GM23338 (cell line): ENCODE measurements at regions not wholly inside any gene's neighbourhood (a gene's known extent, or its start where the extent isn't known, plus 50 kb on each side); places are given as distances from the start of the nearest gene placed in this dataset.

Source experiments
- CREB1 ChIP-seq: fragments of 250-450 bp; sonication (Bioruptor Pico); IDR thresholded peaks from 2 replicates; pipeline ENCODE4 v1.5.0; 2020; ENCODE audit warnings: low read depth, mild to moderate bottlenecking, moderate library complexity
- EZH2 ChIP-seq: fragments of 200-600 bp; sonication (generic); IDR thresholded peaks from one replicate; pipeline ENCODE4 v1.8.0; 2017; ENCODE audit warnings: antibody characterized with exemption, mild to moderate bottlenecking, low read depth; ENCODE audit not compliant: unreplicated experiment
- EZH2phosphoT487 ChIP-seq: fragments of 200-600 bp; sonication (generic); IDR thresholded peaks from one replicate; pipeline ENCODE4 v1.8.1; 2018; ENCODE audit warnings: antibody characterized with exemption; ENCODE audit not compliant: unreplicated experiment
- JUNB ChIP-seq: IDR thresholded peaks from one replicate; pipeline ENCODE4 v1.6.1; 2016; ENCODE audit warnings: antibody characterized with exemption; ENCODE audit not compliant: unreplicated experiment
- POLR2AphosphoS5 ChIP-seq: IDR thresholded peaks from 2 replicates; pipeline ENCODE4 v1.6.1; 2016; ENCODE audit warnings: antibody characterized with exemption, low read depth
- STAT1 ChIP-seq: IDR thresholded peaks from one replicate; pipeline ENCODE4 v1.6.1; 2016; ENCODE audit warnings: antibody characterized with exemption; ENCODE audit not compliant: unreplicated experiment
- ZNF114 ChIP-seq: fragments of 250-450 bp; sonication (Bioruptor Pico); IDR thresholded peaks from 2 replicates; pipeline ENCODE4 v1.5.0; 2020; ENCODE audit warnings: mild to moderate bottlenecking, moderate library complexity
- TF ChIP-seq, protein P1 (sequence below), 2 experiments: fragments of 200-600 bp in 1 of 2; sonication (generic) in 1 of 2; conservative IDR thresholded peaks; 2 replicates each; pipeline versions ENCODE4 v1.5.1 to v1.6.1; 2016 to 2017; ENCODE audit warnings: antibody characterized with exemption in 2 of 2, low read depth in 2 of 2, mild to moderate bottlenecking in 2 of 2, moderate library complexity in 1 of 2
- TF ChIP-seq, protein P2 (sequence below): IDR thresholded peaks from 2 replicates; pipeline ENCODE4 v1.6.1; 2016; ENCODE audit warnings: antibody characterized with exemption
- TF ChIP-seq, protein P3 (sequence below): IDR thresholded peaks from one replicate; pipeline ENCODE4 v1.6.1; 2018; ENCODE audit warnings: antibody characterized with exemption; ENCODE audit not compliant: unreplicated experiment
- TF ChIP-seq, protein P4 (sequence below): fragments of 250-450 bp; sonication (Bioruptor Pico); IDR thresholded peaks from 2 replicates; pipeline ENCODE4 v1.5.0; 2020; ENCODE audit warnings: mild to moderate bottlenecking, moderate library complexity

DNA sequence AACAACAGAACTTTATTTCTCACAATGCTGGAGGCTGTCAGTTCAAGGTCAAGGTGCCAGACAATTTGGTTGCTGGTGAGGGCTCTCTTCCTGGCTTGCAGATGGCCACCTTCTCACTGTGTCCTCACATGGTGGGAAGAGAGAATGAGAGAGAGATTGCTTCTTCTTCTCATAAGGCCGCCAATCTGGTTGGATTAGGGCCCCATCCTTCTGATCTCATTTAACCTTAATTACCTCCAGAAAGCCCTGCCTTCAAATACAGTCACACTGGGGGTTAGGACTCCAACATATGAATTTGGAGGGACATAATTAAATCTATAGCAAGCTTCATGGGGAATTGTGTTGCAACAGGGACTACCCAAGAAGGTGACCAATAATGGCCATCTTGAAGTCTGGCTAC lies 110.2 kb downstream of the LHX2 start:
- TF ChIP-seq EZH2 (no peak), POLR2AphosphoS5 (no peak), EZH2phosphoT487 (no peak), CREB1 (CRISPR knock-in tag) (no peak), JUNB (no peak), ZNF114 (no peak), STAT1 (no peak)
- TF ChIP-seq, protein P1, sequence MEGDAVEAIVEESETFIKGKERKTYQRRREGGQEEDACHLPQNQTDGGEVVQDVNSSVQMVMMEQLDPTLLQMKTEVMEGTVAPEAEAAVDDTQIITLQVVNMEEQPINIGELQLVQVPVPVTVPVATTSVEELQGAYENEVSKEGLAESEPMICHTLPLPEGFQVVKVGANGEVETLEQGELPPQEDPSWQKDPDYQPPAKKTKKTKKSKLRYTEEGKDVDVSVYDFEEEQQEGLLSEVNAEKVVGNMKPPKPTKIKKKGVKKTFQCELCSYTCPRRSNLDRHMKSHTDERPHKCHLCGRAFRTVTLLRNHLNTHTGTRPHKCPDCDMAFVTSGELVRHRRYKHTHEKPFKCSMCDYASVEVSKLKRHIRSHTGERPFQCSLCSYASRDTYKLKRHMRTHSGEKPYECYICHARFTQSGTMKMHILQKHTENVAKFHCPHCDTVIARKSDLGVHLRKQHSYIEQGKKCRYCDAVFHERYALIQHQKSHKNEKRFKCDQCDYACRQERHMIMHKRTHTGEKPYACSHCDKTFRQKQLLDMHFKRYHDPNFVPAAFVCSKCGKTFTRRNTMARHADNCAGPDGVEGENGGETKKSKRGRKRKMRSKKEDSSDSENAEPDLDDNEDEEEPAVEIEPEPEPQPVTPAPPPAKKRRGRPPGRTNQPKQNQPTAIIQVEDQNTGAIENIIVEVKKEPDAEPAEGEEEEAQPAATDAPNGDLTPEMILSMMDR (conservative IDR thresholded peaks at IDR 0.05; ENCODE audit: low read depth in 2 of 2) = no peak
- TF ChIP-seq, protein P2, sequence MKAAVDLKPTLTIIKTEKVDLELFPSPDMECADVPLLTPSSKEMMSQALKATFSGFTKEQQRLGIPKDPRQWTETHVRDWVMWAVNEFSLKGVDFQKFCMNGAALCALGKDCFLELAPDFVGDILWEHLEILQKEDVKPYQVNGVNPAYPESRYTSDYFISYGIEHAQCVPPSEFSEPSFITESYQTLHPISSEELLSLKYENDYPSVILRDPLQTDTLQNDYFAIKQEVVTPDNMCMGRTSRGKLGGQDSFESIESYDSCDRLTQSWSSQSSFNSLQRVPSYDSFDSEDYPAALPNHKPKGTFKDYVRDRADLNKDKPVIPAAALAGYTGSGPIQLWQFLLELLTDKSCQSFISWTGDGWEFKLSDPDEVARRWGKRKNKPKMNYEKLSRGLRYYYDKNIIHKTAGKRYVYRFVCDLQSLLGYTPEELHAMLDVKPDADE = no peak
- TF ChIP-seq, protein P3, sequence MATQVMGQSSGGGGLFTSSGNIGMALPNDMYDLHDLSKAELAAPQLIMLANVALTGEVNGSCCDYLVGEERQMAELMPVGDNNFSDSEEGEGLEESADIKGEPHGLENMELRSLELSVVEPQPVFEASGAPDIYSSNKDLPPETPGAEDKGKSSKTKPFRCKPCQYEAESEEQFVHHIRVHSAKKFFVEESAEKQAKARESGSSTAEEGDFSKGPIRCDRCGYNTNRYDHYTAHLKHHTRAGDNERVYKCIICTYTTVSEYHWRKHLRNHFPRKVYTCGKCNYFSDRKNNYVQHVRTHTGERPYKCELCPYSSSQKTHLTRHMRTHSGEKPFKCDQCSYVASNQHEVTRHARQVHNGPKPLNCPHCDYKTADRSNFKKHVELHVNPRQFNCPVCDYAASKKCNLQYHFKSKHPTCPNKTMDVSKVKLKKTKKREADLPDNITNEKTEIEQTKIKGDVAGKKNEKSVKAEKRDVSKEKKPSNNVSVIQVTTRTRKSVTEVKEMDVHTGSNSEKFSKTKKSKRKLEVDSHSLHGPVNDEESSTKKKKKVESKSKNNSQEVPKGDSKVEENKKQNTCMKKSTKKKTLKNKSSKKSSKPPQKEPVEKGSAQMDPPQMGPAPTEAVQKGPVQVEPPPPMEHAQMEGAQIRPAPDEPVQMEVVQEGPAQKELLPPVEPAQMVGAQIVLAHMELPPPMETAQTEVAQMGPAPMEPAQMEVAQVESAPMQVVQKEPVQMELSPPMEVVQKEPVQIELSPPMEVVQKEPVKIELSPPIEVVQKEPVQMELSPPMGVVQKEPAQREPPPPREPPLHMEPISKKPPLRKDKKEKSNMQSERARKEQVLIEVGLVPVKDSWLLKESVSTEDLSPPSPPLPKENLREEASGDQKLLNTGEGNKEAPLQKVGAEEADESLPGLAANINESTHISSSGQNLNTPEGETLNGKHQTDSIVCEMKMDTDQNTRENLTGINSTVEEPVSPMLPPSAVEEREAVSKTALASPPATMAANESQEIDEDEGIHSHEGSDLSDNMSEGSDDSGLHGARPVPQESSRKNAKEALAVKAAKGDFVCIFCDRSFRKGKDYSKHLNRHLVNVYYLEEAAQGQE = no peak
- TF ChIP-seq, protein P4, sequence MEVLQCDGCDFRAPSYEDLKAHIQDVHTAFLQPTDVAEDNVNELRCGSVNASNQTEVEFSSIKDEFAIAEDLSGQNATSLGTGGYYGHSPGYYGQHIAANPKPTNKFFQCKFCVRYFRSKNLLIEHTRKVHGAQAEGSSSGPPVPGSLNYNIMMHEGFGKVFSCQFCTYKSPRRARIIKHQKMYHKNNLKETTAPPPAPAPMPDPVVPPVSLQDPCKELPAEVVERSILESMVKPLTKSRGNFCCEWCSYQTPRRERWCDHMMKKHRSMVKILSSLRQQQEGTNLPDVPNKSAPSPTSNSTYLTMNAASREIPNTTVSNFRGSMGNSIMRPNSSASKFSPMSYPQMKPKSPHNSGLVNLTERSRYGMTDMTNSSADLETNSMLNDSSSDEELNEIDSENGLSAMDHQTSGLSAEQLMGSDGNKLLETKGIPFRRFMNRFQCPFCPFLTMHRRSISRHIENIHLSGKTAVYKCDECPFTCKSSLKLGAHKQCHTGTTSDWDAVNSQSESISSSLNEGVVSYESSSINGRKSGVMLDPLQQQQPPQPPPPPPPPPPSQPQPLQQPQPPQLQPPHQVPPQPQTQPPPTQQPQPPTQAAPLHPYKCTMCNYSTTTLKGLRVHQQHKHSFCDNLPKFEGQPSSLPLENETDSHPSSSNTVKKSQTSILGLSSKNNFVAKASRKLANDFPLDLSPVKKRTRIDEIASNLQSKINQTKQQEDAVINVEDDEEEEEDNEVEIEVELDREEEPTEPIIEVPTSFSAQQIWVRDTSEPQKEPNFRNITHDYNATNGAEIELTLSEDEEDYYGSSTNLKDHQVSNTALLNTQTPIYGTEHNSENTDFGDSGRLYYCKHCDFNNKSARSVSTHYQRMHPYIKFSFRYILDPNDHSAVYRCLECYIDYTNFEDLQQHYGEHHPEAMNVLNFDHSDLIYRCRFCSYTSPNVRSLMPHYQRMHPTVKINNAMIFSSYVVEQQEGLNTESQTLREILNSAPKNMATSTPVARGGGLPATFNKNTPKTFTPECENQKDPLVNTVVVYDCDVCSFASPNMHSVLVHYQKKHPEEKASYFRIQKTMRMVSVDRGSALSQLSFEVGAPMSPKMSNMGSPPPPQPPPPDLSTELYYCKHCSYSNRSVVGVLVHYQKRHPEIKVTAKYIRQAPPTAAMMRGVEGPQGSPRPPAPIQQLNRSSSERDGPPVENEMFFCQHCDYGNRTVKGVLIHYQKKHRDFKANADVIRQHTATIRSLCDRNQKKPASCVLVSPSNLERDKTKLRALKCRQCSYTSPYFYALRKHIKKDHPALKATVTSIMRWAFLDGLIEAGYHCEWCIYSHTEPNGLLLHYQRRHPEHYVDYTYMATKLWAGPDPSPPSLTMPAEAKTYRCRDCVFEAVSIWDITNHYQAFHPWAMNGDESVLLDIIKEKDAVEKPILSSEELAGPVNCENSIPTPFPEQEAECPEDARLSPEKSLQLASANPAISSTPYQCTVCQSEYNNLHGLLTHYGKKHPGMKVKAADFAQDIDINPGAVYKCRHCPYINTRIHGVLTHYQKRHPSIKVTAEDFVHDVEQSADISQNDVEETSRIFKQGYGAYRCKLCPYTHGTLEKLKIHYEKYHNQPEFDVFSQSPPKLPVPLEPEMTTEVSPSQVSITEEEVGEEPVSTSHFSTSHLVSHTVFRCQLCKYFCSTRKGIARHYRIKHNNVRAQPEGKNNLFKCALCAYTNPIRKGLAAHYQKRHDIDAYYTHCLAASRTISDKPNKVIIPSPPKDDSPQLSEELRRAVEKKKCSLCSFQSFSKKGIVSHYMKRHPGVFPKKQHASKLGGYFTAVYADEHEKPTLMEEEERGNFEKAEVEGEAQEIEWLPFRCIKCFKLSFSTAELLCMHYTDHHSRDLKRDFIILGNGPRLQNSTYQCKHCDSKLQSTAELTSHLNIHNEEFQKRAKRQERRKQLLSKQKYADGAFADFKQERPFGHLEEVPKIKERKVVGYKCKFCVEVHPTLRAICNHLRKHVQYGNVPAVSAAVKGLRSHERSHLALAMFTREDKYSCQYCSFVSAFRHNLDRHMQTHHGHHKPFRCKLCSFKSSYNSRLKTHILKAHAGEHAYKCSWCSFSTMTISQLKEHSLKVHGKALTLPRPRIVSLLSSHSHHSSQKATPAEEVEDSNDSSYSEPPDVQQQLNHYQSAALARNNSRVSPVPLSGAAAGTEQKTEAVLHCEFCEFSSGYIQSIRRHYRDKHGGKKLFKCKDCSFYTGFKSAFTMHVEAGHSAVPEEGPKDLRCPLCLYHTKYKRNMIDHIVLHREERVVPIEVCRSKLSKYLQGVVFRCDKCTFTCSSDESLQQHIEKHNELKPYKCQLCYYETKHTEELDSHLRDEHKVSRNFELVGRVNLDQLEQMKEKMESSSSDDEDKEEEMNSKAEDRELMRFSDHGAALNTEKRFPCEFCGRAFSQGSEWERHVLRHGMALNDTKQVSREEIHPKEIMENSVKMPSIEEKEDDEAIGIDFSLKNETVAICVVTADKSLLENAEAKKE (CRISPR knock-in tag) = no peak
